GM12801 (cell line): ENCODE measurements at regions not wholly inside any gene's neighbourhood (a gene's known extent, or its start where the extent isn't known, plus 50 kb on each side); places are given as distances from the start of the nearest gene placed in this dataset.

Experiments used
- TF ChIP-seq, protein P1 (sequence below): IDR thresholded peaks from one replicate; pipeline ENCODE4 v1.5.1; 2011; ENCODE audit warnings: control low read depth; ENCODE audit not compliant: insufficient read length; ENCODE audit errors: extremely low read depth

DNA sequence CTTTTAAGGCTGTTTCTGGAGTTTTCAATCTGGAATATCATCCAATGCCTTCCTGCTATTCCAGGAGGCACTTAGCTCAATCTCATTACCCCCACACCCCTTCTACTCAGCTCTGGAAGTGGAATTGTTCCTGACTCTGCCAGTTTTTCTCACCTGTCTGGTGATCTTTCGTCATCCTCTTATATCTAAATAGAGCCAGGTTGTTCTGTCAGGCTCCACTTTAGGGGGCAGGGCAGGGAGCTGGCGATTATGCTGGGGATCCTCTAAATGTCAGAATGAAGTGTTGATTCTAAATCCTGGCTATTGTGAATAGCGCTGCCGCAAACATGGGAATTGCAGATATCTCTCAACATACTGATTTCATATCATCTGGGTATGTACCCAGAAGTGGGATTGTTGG lies 63.6 kb upstream of the ETV3 start:
- TF ChIP-seq, protein P1, sequence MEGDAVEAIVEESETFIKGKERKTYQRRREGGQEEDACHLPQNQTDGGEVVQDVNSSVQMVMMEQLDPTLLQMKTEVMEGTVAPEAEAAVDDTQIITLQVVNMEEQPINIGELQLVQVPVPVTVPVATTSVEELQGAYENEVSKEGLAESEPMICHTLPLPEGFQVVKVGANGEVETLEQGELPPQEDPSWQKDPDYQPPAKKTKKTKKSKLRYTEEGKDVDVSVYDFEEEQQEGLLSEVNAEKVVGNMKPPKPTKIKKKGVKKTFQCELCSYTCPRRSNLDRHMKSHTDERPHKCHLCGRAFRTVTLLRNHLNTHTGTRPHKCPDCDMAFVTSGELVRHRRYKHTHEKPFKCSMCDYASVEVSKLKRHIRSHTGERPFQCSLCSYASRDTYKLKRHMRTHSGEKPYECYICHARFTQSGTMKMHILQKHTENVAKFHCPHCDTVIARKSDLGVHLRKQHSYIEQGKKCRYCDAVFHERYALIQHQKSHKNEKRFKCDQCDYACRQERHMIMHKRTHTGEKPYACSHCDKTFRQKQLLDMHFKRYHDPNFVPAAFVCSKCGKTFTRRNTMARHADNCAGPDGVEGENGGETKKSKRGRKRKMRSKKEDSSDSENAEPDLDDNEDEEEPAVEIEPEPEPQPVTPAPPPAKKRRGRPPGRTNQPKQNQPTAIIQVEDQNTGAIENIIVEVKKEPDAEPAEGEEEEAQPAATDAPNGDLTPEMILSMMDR, result no peak

DNA sequence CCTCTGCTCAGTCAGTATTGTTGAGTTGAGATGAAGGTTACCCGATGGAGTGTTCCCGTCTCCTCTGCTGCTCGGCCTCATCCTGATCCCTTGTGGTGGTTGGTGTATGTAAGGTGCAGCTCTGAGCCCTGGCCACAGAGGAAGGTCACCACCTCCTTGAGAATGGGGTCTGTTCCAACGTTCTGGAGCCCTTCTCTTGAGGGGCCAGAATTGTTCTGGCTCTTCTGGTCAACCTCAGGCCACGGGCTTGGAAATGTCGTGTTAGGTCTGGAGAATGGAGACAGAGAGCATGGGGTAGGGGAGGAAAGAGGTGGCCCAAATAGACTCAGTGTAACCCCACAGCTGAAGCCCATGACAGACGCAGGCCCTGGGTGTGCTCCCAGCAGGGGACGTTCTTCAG lies 62.3 kb upstream of the ETV3 start:
- TF ChIP-seq, protein P1, result no peak

DNA sequence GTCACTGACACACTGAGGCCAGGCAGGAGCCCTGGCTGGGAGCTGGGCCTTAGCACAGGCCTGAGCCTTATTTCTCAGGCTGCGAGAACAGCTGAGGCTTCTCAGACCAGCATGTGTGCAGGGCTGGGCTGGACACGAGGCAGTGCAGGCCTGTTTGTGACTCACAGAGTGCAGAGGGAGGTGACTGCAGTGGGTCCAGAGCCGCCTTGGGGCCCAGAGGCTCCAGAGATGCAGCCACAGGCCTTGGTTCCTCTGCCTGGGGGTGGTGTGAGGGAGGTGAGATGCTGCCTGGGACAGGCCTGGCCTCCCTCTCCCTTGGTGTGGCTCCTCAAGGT lies 61.2 kb upstream of the ETV3 start:
- TF ChIP-seq, protein P1, result no peak

DNA sequence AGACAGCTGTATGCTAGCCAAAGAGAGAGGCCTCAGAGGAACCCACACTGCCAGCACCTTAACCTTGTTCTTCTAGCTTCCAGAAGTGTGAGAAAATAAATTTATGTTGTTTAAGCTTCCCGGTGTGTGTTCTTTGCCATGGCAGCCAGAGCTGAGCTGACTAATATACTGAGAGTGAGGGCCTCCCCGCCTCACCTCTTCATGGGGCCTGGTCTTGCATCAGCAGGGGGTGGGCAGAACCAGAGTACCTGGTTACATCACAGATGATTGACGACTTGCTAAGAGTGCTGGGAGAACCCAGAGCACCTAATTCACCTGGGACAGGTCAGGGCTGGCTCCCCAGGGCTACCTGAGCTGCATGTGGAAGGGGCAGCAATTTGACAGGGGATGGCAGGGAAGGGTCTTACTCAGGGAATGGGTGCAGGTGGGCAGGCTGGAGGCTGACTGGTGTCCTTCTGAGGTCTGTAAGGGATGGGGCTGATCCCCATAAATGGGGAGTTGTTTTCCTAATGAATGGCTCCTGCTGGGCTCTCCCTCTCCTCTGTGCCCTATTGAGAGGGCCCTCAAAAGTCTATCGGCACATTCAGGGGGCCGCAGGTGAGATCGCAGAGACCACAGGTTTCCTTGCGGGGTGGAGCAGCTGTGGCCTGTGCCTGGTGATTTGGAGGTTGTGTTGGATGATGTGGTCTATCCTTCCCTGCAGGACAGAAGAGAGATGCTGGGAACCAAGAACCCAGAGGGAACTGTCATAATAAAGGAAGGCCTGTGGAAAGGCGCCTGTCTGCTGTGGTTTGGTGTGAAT lies 60.6 kb upstream of the ETV3 start:
- TF ChIP-seq, protein P1, result no peak

DNA sequence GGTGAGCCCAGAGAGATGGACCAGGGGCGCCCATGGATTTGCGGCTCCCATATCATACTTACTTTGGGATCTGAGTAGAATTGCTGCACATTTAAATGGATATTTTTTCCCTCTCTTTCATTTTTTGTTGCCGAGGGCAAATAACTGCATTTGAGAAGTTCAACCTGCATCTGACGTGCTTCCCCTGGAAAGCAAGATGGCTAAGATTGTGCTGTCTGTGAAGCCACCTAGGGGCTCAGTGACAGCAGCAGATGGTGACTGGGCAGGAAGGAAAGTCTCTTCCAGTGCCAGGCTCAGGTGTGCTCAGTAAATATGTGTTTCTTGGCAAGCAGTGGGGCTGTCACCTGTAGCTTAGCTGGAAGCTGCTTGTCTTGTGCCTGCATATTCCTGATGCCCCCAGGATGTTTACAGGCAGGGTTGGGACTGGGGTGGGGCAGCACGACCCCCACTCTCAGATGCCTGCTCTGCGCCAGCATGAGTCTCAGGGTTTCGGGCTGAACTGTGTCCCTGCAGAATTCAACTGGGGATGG lies 59.8 kb upstream of the ETV3 start:
- TF ChIP-seq, protein P1, result no peak

DNA sequence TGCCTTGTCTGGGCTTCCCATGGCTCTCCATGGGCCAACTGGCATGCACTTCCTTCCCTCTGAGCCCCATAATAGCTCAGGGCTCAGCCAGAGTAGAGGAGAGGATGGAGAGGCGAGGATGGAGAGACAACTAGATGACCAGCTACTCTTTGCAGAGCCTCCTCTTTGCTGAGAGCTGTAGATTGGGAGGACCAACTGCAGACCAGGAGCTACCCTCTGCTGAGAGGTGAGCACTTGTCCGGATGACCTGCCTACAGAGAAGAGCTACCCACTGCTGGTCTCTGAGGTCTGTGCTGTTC lies 58.0 kb upstream of the ETV3 start:
- TF ChIP-seq, protein P1, result no peak

DNA sequence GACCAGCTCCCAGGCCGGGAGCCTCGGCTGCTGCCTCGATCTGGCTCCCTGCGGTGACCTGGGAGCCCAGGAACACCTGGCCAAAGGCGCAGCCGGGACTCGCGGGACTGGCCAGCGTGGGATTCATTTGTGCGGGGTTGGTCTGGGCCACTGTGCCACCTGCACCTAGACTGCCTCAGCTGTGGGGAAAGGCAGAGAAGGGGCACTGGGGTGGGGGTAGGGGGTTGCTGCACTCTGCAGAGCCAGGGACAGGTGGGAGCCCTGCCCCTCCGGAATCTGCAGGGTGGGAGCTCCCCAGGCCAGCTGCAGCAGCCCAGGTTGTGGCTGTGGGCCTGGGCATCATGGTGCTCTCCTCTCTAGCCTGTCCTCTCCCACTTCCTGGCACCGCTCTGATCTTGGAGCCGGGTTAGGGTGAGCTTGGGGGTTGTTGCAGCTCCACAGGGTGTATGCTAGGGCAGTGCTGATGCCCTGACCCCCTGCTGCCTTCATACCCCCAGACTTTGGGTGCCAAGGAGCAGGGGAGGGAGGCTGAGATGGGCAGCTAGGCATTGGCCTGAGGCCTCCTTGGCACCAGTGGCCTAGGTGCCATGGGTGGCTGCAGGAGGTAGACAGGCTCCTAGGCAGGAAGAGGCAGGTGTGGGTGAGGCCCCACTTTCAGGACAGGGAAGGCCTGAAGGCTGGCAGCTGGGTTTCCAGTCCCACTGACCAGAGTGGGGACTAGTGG lies 57.5 kb upstream of the ETV3 start:
- TF ChIP-seq, protein P1, result no peak
